HG02973 (cell line): ENCODE measurements at regions not wholly inside any gene's neighbourhood (a gene's known extent, or its start where the extent isn't known, plus 50 kb on each side); places are given as distances from the start of the nearest gene placed in this dataset.
"Not testable (repeated sequence)": the region's sequence is repeated elsewhere in the genome, so short reads cannot be mapped to it uniquely, and the experiment has no call there.

Source experiments
- ATAC-seq: cut with Tn5 transposase; IDR thresholded peaks from one replicate; pipeline ENCODE4 v1.9.1; 2021; ENCODE audit warnings: moderate library complexity; ENCODE audit not compliant: unreplicated experiment

DNA sequence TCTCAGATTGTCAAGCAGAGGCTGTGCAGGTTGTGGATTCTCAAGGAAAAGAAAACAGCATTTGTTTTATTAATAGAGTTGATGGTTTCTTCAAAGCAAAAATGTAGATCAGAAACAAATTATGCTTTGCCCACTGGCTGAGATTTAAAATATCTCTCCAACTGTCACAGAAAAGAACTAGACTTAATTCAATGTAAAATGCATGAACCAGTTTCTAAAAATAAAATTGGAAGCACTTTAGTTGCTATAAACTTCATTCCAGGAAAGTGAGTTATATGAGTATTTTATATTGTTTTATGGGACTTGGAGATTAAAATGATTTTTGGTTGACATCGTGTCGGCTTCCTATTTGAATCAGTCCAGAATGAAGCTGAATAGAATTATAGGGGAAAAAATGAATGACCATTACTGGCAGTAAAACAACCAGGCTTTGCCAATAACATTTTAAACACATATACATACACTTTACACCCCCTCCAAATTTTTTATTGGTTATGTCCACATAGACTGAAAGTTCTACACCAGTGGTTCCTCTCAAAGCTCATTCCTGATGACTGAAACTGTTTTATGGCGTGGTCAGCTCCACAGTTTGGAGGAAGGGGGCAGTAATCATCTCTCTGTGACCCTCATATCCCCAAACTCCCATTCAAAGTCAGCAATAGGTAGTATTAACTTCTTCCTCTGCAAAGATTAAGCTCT is 55.5 kb upstream of the DAAM1 start:
- ATAC-seq = no peak

DNA sequence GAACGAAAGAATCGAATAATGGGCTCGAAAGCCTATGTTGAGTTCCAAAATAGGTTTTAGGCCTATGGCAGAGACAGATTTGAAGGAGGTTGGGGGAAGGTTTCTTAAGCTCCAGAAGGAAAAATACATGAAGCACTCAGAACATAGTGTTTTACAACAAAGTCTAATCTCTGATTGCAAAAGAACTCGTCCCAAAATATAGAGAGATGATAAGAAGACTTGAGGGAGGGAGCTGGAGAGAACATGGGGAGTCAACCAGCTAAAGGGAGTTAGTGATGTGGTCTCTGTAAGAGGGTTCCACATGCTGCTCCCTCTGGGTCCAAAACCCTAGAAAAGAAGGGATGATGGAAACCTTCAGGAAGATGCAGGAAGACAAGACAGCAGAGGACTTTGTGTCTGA is 54.8 kb upstream of the DAAM1 start:
- no peak for ATAC-seq

DNA sequence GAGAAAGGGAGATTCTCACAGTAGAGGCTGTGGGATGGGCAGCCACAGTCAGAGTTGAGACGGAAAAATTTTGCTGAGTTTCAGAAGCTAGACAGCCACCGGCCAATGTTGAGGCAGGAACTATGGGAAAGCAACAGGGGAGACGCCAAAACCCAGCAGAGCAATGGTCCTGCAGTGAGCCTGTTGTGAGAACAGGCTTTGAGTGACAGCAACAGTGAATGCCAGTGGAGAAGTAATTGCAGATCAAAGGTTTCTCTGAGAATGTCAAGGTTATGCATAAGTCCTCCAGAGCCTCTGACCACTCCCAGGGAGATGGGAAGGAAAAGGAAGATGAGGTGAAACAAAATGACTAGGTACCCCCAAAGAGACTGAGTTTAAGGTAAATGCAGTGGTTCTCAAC is 54.2 kb upstream of the DAAM1 start:
- ATAC-seq = no peak

DNA sequence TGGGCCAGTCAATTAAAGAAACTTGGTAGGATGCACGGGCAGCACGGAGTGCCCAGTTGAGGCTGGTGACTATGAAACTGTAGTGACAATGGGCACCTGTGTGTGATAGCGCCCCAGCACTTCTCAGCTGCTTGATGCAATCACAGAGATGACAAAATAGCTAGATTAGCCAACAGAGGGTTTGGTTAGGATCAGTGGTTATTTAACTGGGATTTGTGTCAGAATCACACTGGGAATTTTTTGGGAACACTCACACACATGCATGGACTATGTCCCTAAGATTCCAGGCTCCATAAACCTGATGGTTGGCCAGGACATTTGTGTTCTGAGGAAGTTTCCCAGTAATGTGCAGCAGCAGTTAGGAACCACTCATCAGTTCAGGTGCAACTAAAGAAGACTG is 51.2 kb upstream of the DAAM1 start:
- no peak for ATAC-seq

DNA sequence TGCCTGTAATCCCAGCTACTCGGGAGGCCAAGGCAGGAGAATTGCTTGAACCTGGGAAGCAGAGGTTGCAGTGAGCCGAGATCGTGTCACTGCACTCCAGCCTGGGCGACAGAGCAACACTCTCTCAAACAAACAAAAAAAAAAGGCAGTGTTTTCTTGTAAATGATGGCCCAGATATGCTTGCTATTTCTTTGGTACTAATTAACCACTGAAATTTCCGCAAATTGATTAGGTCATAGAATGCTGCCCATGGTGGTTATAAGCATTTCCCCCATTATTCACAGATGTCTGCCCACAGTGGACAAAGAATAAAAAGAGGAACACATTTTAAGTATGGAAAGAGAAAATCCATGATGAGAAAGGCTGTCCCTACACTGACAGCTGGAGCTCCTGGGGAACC is 49.9 kb upstream of the DAAM1 start:
- ATAC-seq = not testable (repeated sequence)
